ENCODE measurements at regions not wholly inside any gene's neighbourhood (a gene's known extent, or its start where the extent isn't known, plus 50 kb on each side); places are given as distances from the start of the nearest gene placed in this dataset.

DNA sequence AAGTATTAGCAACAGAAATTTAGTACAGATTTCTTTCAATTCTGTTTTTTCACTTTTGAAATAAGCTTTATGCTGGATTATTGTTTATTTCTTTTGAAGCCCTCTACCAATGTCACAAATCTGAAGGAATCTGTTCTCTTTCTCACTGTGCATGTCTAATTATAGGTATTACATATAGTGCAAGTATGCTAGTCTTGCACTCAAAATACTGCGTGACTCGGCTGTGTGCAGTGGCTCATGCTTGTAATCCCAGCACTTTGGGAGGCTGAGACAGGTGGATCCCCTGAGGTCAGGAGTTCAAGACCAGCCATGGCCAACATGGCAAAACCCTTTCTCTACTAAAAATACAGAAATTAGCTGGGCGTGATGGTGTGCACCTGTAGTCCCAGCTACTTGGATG is 95.8 kb upstream of the PLAAT1 start:
- TF ChIP-seq, protein P1, sequence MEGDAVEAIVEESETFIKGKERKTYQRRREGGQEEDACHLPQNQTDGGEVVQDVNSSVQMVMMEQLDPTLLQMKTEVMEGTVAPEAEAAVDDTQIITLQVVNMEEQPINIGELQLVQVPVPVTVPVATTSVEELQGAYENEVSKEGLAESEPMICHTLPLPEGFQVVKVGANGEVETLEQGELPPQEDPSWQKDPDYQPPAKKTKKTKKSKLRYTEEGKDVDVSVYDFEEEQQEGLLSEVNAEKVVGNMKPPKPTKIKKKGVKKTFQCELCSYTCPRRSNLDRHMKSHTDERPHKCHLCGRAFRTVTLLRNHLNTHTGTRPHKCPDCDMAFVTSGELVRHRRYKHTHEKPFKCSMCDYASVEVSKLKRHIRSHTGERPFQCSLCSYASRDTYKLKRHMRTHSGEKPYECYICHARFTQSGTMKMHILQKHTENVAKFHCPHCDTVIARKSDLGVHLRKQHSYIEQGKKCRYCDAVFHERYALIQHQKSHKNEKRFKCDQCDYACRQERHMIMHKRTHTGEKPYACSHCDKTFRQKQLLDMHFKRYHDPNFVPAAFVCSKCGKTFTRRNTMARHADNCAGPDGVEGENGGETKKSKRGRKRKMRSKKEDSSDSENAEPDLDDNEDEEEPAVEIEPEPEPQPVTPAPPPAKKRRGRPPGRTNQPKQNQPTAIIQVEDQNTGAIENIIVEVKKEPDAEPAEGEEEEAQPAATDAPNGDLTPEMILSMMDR (IDR thresholded peaks at IDR 0.05; ENCODE audit: extremely low read depth in 1 of 2, insufficient read depth in 1 of 2, low read depth in 1 of 2, low read length in 2 of 2) = no peak
- TF ChIP-seq POLR2AphosphoS5 (IDR thresholded peaks at IDR 0.05; ENCODE audit: insufficient read depth, low read depth, low read length) = no peak
- no peak for TF ChIP-seq EZH2 (IDR thresholded peaks at IDR 0.05; ENCODE audit: borderline replicate concordance, low read depth, low read length, severe bottlenecking)
- no peak for TF ChIP-seq MYC (IDR thresholded peaks at IDR 0.05; ENCODE audit: low read depth, low read length)
- no peak for TF ChIP-seq POLR2A (IDR thresholded peaks at IDR 0.05; ENCODE audit: low read depth, low read length)
- no peak for TF ChIP-seq FOS (IDR thresholded peaks at IDR 0.05; ENCODE audit: borderline replicate concordance, insufficient read depth, low read length)
- no peak for TF ChIP-seq GATA2 (IDR thresholded peaks at IDR 0.05; ENCODE audit: insufficient read depth, insufficient read length, low read depth, low read length)
- TF ChIP-seq JUN (IDR thresholded peaks at IDR 0.05; ENCODE audit: borderline replicate concordance, insufficient read depth, insufficient read length, low read depth) = no peak
